ENCODE measurements at regions not wholly inside any gene's neighbourhood (a gene's known extent, or its start where the extent isn't known, plus 50 kb on each side); places are given as distances from the start of the nearest gene placed in this dataset.

DNA sequence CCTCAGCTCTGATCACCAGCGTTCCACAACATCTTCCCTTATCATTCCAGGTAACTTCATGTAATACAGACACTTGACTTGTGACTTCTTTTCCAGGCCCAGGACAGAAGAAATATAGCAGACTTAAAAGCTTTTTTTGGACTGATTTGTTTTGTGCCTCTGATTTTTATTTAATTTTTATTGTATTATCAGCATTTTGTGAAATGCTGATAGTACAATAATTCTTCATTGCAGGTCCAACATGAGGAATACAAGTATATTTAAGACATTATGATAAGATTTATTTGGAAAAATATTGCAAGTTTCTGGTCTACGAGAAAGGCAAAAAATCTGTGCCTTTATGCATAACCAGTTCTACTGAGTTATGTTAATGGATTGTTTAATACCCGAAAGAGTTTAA lies 94.5 kb upstream of the THUMPD2 start:
- TF ChIP-seq FOXP2 (optimal IDR thresholded peaks at IDR 0.05; ENCODE audit: control extremely low read depth, extremely low read length, insufficient read depth) (no peak), POLR2AphosphoS5 (IDR thresholded peaks at IDR 0.05; ENCODE audit: borderline replicate concordance, low read depth, low read length) (no peak), EZH2 (IDR thresholded peaks at IDR 0.05) (no peak)
